Neural progenitor cell (in vitro differentiated cells): ENCODE measurements at regions not wholly inside any gene's neighbourhood (a gene's known extent, or its start where the extent isn't known, plus 50 kb on each side); places are given as distances from the start of the nearest gene placed in this dataset.

Experiments used
- CTCF ChIP-seq: fragments of 200-600 bp; sonication (generic); IDR thresholded peaks from 2 replicates; pipeline ENCODE4 v1.5.1; 2017; ENCODE audit warnings: antibody characterized with exemption, mild to moderate bottlenecking
- EZH2 ChIP-seq: fragments of 200-600 bp; sonication (generic); IDR thresholded peaks from 2 replicates; pipeline ENCODE4 v1.6.1; 2017; ENCODE audit warnings: antibody characterized with exemption, mild to moderate bottlenecking, moderate library complexity
- EZH2phosphoT487 ChIP-seq: fragments of 200-600 bp; sonication (generic); IDR thresholded peaks from 2 replicates; pipeline ENCODE4 v1.6.1; 2017; ENCODE audit warnings: antibody characterized with exemption

- TF ChIP-seq CTCF (no peak), EZH2 (no peak), EZH2phosphoT487 (no peak)
Measured at GRCh38 chr16:66296591-66296990, 69.9 kb upstream of the CDH5 start.
